DOHH2 (cell line): ENCODE measurements at regions not wholly inside any gene's neighbourhood (a gene's known extent, or its start where the extent isn't known, plus 50 kb on each side); places are given as distances from the start of the nearest gene placed in this dataset.

Source experiments
- CTCF ChIP-seq: fragments of 200-600 bp; sonication (generic); IDR thresholded peaks from one replicate; pipeline ENCODE4 v1.5.1; 2014; ENCODE audit warnings: antibody characterized with exemption, mild to moderate bottlenecking, low read depth, low read length; ENCODE audit not compliant: poor library complexity, severe bottlenecking
- EZH2phosphoT487 ChIP-seq: fragments of 200-600 bp; sonication (generic); IDR thresholded peaks from 2 replicates; pipeline ENCODE4 v1.6.1; 2017; ENCODE audit warnings: borderline replicate concordance, mild to moderate bottlenecking, antibody characterized with exemption, low read length, moderate library complexity, mixed read lengths

GRCh38 chr14:85273099-85273677 is 256.8 kb upstream of the FLRT2 start:
- TF ChIP-seq CTCF (no peak), EZH2phosphoT487 (no peak)
